A549 (cell line): ENCODE measurements at regions not wholly inside any gene's neighbourhood (a gene's known extent, or its start where the extent isn't known, plus 50 kb on each side); places are given as distances from the start of the nearest gene placed in this dataset.

Experiments used
- BHLHE40 ChIP-seq: IDR thresholded peaks from 2 replicates; pipeline ENCODE4 v1.6.1; 2012; ENCODE audit warnings: low read depth, low read length, inconsistent platforms
- CEBPB ChIP-seq, 2 experiments: fragments of >200 bp in 1 of 2; sonication (Bioruptor Twin) in 1 of 2; formaldehyde crosslinking in 1 of 2; IDR thresholded peaks; 2 replicates each; pipeline ENCODE4 v1.6.1; 2012 to 2016
- CHD2 ChIP-seq: fragments of 150-350 bp; IDR thresholded peaks from 2 replicates; pipeline ENCODE4 v1.6.1; 2014; ENCODE audit warnings: low read length; ENCODE audit not compliant: partially characterized antibody
- EP300 ChIP-seq, 2 experiments: fragments of >200 bp; sonication (Bioruptor Twin); formaldehyde crosslinking; IDR thresholded peaks; 2 replicates in 1 of 2; 3 replicates in 1 of 2; pipeline ENCODE4 v1.6.1; 2016 to 2017
- MAFK ChIP-seq: fragments of 450-650 bp; IDR thresholded peaks from 2 replicates; pipeline ENCODE4 v1.6.1; 2014; ENCODE audit not compliant: partially characterized antibody
- MAZ ChIP-seq: fragments of 150-350 bp; IDR thresholded peaks from 2 replicates; pipeline ENCODE4 v1.6.1; 2014; ENCODE audit warnings: antibody characterized with exemption, low read depth, low read length, borderline replicate concordance
- NPAS2 ChIP-seq: fragments of 250-450 bp; sonication (Bioruptor Pico); IDR thresholded peaks from 2 replicates; pipeline ENCODE4 v1.8.0; 2022; ENCODE audit warnings: mild to moderate bottlenecking, moderate library complexity, borderline replicate concordance
- POLR2A ChIP-seq: IDR thresholded peaks from 2 replicates; pipeline ENCODE4 v1.6.1; 2012; ENCODE audit warnings: mild to moderate bottlenecking, low read length
- RCOR1 ChIP-seq: fragments of 150-350 bp; IDR thresholded peaks from 2 replicates; pipeline ENCODE4 v1.6.1; 2014; ENCODE audit warnings: antibody characterized with exemption, low read length, low read depth
- TP53 ChIP-seq: fragments of 250-450 bp; sonication (Bioruptor Pico); IDR thresholded peaks from 2 replicates; pipeline ENCODE4 v1.5.0; 2021; ENCODE audit warnings: mild to moderate bottlenecking, moderate library complexity
- TF ChIP-seq, protein P1 (sequence below): fragments of >200 bp; sonication (Bioruptor Twin); formaldehyde crosslinking; IDR thresholded peaks from 3 replicates; pipeline ENCODE4 v1.5.1; 2016
- TF ChIP-seq, protein P2 (sequence below): fragments of 200-600 bp; sonication (generic); IDR thresholded peaks from 2 replicates; pipeline ENCODE4 v1.6.1; 2016; ENCODE audit warnings: antibody characterized with exemption, mild to moderate bottlenecking, moderate library complexity
- TF ChIP-seq, protein P3 (sequence below): fragments of 450-650 bp; IDR thresholded peaks from 2 replicates; pipeline ENCODE4 v1.6.1; 2014; ENCODE audit warnings: antibody characterized with exemption
- TF ChIP-seq, protein P4 (sequence below): IDR thresholded peaks from 2 replicates; pipeline ENCODE4 v1.6.1; 2012

DNA sequence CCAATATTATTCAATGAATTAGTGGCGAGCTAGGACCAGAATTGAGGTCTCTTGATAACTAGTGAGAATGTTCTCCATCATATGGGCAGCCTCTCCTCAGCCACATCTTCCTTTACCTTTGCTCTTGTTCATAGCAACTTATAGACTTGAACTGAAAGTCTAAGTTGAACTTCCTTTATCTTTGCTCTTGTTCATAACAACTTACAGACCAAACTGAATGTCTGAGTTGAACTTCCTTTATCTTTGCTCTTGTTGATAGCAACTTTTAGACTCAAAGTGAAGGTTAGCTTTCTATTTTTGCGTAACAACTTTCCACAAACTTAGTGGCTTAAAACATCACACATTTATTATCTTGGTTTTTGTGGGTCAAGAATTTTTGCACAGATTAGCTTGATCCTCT, 146.4 kb upstream of the C9orf72 start:
- TF ChIP-seq, protein P1, sequence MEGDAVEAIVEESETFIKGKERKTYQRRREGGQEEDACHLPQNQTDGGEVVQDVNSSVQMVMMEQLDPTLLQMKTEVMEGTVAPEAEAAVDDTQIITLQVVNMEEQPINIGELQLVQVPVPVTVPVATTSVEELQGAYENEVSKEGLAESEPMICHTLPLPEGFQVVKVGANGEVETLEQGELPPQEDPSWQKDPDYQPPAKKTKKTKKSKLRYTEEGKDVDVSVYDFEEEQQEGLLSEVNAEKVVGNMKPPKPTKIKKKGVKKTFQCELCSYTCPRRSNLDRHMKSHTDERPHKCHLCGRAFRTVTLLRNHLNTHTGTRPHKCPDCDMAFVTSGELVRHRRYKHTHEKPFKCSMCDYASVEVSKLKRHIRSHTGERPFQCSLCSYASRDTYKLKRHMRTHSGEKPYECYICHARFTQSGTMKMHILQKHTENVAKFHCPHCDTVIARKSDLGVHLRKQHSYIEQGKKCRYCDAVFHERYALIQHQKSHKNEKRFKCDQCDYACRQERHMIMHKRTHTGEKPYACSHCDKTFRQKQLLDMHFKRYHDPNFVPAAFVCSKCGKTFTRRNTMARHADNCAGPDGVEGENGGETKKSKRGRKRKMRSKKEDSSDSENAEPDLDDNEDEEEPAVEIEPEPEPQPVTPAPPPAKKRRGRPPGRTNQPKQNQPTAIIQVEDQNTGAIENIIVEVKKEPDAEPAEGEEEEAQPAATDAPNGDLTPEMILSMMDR: no peak
- TF ChIP-seq POLR2A (no peak), MAZ (no peak), MAFK (no peak), CEBPB (IDR thresholded peaks at IDR 0.05) (no peak), BHLHE40 (no peak), EP300 (IDR thresholded peaks at IDR 0.05) (no peak), NPAS2 (CRISPR knock-in tag) (no peak), CHD2 (no peak), RCOR1 (no peak), TP53 (no peak)
- TF ChIP-seq, protein P2, sequence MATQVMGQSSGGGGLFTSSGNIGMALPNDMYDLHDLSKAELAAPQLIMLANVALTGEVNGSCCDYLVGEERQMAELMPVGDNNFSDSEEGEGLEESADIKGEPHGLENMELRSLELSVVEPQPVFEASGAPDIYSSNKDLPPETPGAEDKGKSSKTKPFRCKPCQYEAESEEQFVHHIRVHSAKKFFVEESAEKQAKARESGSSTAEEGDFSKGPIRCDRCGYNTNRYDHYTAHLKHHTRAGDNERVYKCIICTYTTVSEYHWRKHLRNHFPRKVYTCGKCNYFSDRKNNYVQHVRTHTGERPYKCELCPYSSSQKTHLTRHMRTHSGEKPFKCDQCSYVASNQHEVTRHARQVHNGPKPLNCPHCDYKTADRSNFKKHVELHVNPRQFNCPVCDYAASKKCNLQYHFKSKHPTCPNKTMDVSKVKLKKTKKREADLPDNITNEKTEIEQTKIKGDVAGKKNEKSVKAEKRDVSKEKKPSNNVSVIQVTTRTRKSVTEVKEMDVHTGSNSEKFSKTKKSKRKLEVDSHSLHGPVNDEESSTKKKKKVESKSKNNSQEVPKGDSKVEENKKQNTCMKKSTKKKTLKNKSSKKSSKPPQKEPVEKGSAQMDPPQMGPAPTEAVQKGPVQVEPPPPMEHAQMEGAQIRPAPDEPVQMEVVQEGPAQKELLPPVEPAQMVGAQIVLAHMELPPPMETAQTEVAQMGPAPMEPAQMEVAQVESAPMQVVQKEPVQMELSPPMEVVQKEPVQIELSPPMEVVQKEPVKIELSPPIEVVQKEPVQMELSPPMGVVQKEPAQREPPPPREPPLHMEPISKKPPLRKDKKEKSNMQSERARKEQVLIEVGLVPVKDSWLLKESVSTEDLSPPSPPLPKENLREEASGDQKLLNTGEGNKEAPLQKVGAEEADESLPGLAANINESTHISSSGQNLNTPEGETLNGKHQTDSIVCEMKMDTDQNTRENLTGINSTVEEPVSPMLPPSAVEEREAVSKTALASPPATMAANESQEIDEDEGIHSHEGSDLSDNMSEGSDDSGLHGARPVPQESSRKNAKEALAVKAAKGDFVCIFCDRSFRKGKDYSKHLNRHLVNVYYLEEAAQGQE: no peak
- TF ChIP-seq, protein P3, sequence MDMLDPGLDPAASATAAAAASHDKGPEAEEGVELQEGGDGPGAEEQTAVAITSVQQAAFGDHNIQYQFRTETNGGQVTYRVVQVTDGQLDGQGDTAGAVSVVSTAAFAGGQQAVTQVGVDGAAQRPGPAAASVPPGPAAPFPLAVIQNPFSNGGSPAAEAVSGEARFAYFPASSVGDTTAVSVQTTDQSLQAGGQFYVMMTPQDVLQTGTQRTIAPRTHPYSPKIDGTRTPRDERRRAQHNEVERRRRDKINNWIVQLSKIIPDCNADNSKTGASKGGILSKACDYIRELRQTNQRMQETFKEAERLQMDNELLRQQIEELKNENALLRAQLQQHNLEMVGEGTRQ: no peak
- TF ChIP-seq, protein P4, sequence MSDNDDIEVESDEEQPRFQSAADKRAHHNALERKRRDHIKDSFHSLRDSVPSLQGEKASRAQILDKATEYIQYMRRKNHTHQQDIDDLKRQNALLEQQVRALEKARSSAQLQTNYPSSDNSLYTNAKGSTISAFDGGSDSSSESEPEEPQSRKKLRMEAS: no peak
